ENCODE measurements at regions not wholly inside any gene's neighbourhood (a gene's known extent, or its start where the extent isn't known, plus 50 kb on each side); places are given as distances from the start of the nearest gene placed in this dataset.

GRCh38 chr4:186018261-186018660 lies 50.7 kb upstream of the TLR3 start:
- DNase-seq (ENCODE audit: low read depth in 3 of 3, low spot score in 2 of 3): no peak

- no peak for DNase-seq (ENCODE audit: low read depth in 3 of 3, low spot score in 2 of 3)
Observed at GRCh38 chr4:186018784-186019183, 50.2 kb upstream of the TLR3 start.

Measured in right renal cortex interstitium (tissue), 3 donors.